ENCODE measurements at regions not wholly inside any gene's neighbourhood (a gene's known extent, or its start where the extent isn't known, plus 50 kb on each side); places are given as distances from the start of the nearest gene placed in this dataset.

GRCh38 chr12:115204957-115205754 lies 521.2 kb upstream of the TBX3 start:
- Histone ChIP-seq H3K27me3 (ENCODE audit: insufficient read depth, low read length) (peaks cover 8% of the 10 kb centered on the region; the same call in 1 of the 2 replicates), H3K4me2 (ENCODE audit: low read length) (no peak overlapping the region), H4K20me1 (ENCODE audit: insufficient read depth) (no peaks in the 10 kb centered on the region), H3K9ac (ENCODE audit: low read length) (no peak overlapping the region), H3K36me3 (ENCODE audit: control insufficient read depth in 1 of 2, insufficient read depth in 2 of 2, low read length in 2 of 2) (no peaks in the 10 kb centered on the region), H3K9me3 (ENCODE audit: control insufficient read depth in 1 of 2, insufficient read depth in 1 of 2, low read depth in 1 of 2, low read length in 2 of 2) (no peaks in the 10 kb centered on the region), H3K4me3 (replicated peaks in 1 of 2; ENCODE audit: low read depth in 1 of 2, low read length in 2 of 2) (no peak overlapping the region), H3K9me2 (ENCODE audit: insufficient read depth) (no peaks in the 10 kb centered on the region), H3K27ac (ENCODE audit: low read depth, low read length) (no peak overlapping the region), H2AFZ (ENCODE audit: low read depth, low read length, poor library complexity, severe bottlenecking) (no peak overlapping the region), H3K79me2 (ENCODE audit: insufficient read depth, low read length) (no peaks in the 10 kb centered on the region), H3K4me1 (ENCODE audit: control insufficient read depth in 1 of 2, insufficient read depth in 2 of 2, low read length in 2 of 2) (peaks cover 0 to 8% of the 10 kb centered on the region in 2 experiments; a peak in 1 of 4 replicates)
- DNase-seq (ENCODE audit: low read depth, low spot score): no peak
- ChIA-PET CTCF (no interaction called here), RAD21 (ENCODE audit: low non-redundant PET in 1 of 2, low total read pairs in 2 of 2, uncharacterized antibody in 2 of 2, unreplicated experiment in 2 of 2) (no interaction called here), POLR2A (interaction anchor here (0.6 kb wide), 1 partner anchor 116 kb away, joined by 4 read pairs; no protein-coding TSS in a partner anchor)
- BruUV-seq (replicated peaks): no TSS peak
- intact Hi-C loops (cut with micrococcal nuclease): no loop called here
- ATAC-seq: peak; percentile 36; the same call in 1 of the 2 replicates
- TF ChIP-seq JUND (IDR thresholded peaks at IDR 0.05): no peak
- no peak for TF ChIP-seq CTCF (IDR thresholded peaks at IDR 0.05 in 2 of 3, conservative IDR thresholded peaks at IDR 0.05 in 1 of 3; ENCODE audit: borderline replicate concordance in 1 of 3, insufficient read depth in 1 of 3, low read depth in 2 of 3, low read length in 2 of 3)
- TF ChIP-seq CBX3 (IDR thresholded peaks at IDR 0.05; ENCODE audit: low read depth): no peak
- TF ChIP-seq ATF3 (IDR thresholded peaks at IDR 0.05): no peak
- no peak for TF ChIP-seq POLR2A (IDR thresholded peaks at IDR 0.05; ENCODE audit: borderline replicate concordance, extremely low read depth, insufficient read depth, insufficient read length)
- TF ChIP-seq SIN3A (IDR thresholded peaks at IDR 0.05; ENCODE audit: low read depth): no peak
- TF ChIP-seq ZNF274 (IDR thresholded peaks at IDR 0.05; ENCODE audit: low read depth, low read length): no peak
- no peak for TF ChIP-seq EZH2 (IDR thresholded peaks at IDR 0.05)

Data from HCT116 (cell line).